HG02943 (cell line): ENCODE measurements at regions not wholly inside any gene's neighbourhood (a gene's known extent, or its start where the extent isn't known, plus 50 kb on each side); places are given as distances from the start of the nearest gene placed in this dataset.
"Not testable (repeated sequence)": the region's sequence is repeated elsewhere in the genome, so short reads cannot be mapped to it uniquely, and the experiment has no call there.

Experiments
- ATAC-seq: cut with Tn5 transposase; IDR thresholded peaks from one replicate; pipeline ENCODE4 v1.9.1; 2021; ENCODE audit warnings: mild to moderate bottlenecking, low read depth, moderate library complexity; ENCODE audit not compliant: unreplicated experiment

DNA sequence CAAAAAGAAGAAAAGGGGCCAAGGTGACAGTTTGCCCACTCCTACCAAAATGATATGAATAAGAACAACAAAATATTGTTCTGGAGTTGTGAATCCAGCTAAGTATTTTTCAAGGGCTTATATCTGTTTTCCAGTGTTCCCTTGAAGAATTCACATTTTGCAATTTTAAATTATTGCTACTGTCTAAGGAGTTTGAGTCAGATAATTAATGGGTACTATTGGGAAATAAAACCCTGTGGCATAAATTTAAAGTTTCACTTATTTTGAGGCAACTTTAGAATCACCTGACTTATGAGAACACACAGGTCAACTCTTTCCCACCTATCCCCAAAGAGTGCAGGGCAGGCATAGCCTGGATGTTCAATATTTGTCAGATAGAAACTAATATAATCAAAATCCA lies 188.0 kb upstream of the GHR start:
- no peak for ATAC-seq

DNA sequence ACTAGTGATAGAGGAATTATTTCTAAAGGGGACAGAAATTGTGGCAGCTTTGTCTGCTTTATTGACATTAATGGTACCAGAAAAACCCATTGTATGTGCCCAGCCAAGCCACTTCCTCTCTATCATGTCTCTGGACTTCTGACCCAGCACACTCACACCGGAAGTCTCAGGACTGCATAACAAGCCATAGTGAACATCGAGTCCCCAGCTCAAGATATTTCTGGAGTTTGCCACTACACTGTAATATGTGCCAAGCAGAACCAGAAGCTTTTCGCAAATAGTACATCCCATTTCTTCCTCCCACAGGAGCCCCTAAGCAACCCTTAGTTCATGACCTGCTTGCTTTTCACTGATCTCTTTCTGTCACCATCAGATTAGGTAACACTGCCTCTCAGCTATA lies 187.4 kb upstream of the GHR start:
- ATAC-seq = no peak

- no peak for ATAC-seq
Observed at GRCh38 chr5:42241636-42242035, 181.6 kb upstream of the GHR start.

GRCh38 chr5:42242210-42242609 lies 181.0 kb upstream of the GHR start:
- no peak for ATAC-seq

- no peak for ATAC-seq
Observed at GRCh38 chr5:42242881-42243485, 180.3 kb upstream of the GHR start.

GRCh38 chr5:42252306-42252705 lies 170.9 kb upstream of the GHR start:
- ATAC-seq = no peak

DNA sequence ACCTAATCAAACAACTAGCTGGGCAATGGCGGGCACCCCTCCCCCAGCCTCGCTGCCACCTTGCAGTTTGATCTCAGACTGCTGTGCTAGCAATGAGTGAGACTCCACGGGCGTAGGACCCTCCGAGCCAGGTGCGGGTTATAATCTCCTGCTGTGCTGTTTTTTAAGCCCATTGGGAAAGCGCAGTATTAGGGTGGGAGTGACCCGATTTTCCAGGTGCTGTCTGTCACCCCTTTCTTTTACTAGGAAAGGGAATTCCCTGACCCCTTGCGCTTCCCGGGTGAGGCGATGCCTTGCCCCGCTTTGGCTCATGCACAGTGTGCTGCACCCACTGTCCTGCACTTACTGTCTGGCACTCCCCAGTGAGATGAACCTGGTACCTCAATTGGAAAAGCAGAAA lies 163.3 kb upstream of the GHR start:
- not testable (repeated sequence) for ATAC-seq

DNA sequence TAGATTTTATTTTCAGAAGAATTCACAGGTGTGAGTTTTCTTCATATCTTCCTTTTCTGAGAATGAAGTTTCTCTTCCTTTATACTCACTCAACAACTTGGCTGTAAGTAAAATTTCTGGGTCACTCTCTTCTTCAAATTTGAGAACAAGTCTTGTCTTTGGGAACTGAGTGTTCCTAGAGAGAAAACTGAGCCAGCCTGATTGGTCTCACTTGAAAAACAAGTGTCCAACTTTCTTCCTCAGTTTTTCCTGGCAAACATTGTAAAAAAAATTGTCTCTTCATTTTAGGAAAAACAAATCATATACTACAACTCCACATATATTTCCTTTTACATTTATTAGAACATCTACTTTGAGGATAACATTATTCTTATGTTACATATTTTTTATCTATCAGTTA lies 156.1 kb upstream of the GHR start:
- ATAC-seq = no peak

DNA sequence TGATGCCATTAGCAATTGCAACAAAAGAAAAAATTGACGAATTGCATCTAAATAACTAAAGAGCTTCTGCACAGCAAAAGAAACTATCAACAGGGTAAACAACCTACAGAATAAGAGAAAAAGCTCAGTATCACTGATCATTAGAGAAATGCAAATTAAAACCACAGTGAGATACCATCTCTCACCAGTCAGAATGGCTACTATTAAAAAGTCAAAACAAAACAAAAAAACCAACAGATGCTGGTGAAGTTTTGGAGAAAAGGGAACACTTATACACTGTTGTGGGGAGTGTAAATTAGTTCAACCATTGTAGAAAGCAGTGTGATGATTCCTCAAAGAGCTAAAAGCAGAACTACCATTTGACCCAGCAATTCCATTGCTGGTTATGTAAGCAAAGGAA lies 155.1 kb upstream of the GHR start:
- not testable (repeated sequence) for ATAC-seq

- no peak for ATAC-seq
Observed at GRCh38 chr5:42268630-42269029, 154.6 kb upstream of the GHR start.

GRCh38 chr5:42270771-42271170 lies 152.5 kb upstream of the GHR start:
- ATAC-seq = no peak

GRCh38 chr5:42274913-42275312 lies 148.3 kb upstream of the GHR start:
- no peak for ATAC-seq

DNA sequence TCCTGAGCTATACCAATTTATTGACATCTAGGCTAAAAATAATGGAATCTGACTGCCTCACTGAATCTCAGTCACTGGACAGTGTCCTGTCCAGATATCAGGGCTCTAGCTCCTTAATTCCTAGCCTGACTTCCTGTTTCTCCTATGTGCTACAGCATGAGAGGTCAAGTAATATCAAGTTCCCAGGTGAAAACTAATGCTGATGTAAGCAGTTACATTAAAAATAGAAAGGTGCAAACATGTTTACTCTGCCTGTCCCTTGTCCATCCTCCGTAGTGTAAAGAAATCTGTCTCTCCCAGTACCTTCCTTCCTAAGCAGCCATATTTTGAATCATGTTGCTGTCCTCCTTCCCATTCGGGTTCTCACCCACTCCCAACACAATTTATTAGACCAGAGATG lies 145.9 kb upstream of the GHR start:
- ATAC-seq = no peak

DNA sequence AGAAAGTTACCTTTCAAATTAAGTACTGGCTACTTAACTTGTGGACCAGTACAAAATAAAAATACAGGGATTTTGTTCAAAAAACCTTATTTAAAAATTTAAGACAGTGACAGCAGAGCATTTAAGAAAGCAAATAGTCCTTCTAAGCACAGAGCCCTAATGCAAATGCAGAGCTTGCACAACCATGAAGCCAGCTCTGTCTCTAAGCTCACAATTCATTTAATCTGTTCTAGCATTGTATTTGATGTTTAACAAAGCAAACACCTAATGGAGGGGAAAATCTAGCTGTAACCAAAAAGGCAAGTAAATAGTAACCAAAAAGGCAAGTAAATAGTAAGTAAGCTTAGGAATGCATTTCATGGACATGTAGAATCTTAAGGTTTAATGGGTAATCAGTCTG lies 138.7 kb upstream of the GHR start:
- ATAC-seq = no peak

GRCh38 chr5:42285230-42285629 lies 138.0 kb upstream of the GHR start:
- ATAC-seq = no peak

DNA sequence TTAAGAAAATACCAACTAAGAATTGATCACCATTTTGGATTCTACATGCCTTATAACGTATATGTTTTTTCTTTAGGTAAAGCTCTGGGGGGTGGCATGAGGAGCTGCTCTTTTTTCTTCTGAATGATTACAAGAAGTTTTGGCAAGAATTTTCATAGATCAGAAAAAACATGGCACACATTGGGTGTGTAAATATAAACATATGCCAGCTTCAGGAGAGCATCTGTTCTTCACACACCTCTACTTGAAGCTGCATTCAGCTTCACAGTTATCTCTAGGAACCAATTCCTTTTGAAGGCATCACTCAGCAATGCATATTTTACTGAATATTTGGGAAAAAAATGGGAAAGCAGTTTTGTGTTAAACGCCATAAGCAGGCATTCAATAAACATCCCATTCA lies 122.7 kb upstream of the GHR start:
- ATAC-seq = no peak

GRCh38 chr5:42301349-42301748 lies 121.9 kb upstream of the GHR start:
- no peak for ATAC-seq

DNA sequence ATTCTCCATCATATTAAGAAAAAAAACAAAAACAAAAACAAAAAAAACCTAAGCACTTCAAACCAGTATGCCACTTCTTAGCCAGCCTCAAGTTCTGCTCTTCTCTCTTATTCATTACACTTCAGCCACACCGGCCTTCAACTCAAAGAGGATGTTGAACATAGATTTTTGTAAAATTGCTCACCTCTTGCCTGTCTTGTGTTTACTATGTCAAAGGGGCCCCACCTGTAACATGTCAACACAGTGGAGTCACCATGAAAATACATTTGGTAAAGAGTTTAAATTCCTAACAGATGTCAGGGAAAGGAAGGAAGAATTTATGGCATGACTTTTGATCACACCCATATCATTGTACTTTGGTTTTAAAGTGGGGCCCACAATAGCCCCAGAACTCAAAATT lies 121.1 kb upstream of the GHR start:
- no peak for ATAC-seq

- no peak for ATAC-seq
Observed at GRCh38 chr5:42306287-42306686, 117.0 kb upstream of the GHR start.

DNA sequence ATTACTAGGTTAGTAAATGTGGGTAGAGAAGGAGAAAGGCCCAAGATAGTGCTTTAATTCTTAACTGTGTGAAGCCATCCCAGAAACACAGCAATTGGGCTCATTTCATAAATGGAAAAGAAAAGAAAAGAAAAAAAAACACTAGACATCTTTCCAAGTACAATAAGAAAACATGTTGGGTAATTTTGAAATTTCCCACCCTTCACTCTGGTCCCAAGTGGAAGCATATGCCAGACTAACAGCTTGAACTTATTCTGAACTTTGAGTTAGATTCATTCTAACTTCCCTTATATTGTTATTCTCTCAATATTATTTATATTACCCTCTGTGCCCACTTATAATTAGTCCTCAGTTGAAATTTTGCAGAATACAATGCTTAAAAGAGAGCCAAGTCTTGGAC lies 113.4 kb upstream of the GHR start:
- ATAC-seq = no peak

DNA sequence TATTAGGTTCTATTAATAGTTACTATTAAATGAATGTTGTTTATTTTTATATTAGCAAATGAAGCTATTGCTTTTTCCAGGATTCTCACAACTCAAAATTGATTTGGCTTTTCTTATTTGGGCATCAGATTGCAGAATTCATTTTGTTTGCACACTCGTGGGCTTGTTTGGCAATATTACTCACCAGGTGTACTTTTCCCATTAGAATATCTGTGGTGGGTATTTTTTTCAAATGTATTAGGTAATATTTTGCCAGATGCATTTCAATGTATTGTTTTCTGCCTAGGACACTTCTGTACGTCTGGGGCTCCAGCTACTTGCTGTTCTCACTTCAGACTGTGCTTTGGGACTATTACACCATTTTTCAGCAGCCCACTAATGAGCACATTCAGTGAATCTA lies 108.0 kb upstream of the GHR start:
- no peak for ATAC-seq

GRCh38 chr5:42317575-42317974 lies 105.7 kb upstream of the GHR start:
- ATAC-seq = no peak

DNA sequence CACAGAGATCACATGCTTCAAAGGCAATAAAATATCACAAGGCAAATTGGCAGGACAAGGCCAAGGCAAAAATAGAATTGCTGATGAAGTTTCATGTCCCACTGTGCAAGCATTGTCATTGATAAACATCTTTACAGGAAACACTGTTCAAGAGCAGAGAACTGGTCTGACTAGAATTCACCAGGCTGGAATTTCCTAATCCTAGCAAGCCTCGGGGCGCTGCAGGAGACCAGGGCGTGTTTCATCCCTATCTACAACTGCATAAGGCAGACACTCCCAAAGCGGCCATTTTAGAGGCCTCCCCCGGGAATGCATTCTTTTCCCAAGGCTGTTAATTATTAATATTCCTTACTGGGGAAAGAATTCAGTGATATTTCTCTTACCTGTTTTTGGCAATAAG lies 103.7 kb upstream of the GHR start:
- not testable (repeated sequence) for ATAC-seq
